Esophagus squamous epithelium (tissue), 4 donors: ENCODE measurements at regions not wholly inside any gene's neighbourhood (a gene's known extent, or its start where the extent isn't known, plus 50 kb on each side); places are given as distances from the start of the nearest gene placed in this dataset.

ENCODE experiments used
- POLR2A ChIP-seq, 4 donors: fragments of 450-650 bp; IDR thresholded peaks; one replicate each; pipeline ENCODE4 v1.6.1; 2017; ENCODE audit warnings: antibody characterized with exemption in 4 of 4, mild to moderate bottlenecking in 4 of 4, moderate library complexity in 3 of 4
- TF ChIP-seq, protein P1 (sequence below), 6 experiments: fragments of 450-650 bp in 4 of 6; fragments of 200-600 bp in 2 of 6; sonication (generic) in 2 of 6; IDR thresholded peaks; one replicate each; pipeline ENCODE4 v1.5.1; 2016 to 2019; ENCODE audit warnings: antibody characterized with exemption in 6 of 6, mild to moderate bottlenecking in 4 of 6, moderate library complexity in 4 of 6

DNA sequence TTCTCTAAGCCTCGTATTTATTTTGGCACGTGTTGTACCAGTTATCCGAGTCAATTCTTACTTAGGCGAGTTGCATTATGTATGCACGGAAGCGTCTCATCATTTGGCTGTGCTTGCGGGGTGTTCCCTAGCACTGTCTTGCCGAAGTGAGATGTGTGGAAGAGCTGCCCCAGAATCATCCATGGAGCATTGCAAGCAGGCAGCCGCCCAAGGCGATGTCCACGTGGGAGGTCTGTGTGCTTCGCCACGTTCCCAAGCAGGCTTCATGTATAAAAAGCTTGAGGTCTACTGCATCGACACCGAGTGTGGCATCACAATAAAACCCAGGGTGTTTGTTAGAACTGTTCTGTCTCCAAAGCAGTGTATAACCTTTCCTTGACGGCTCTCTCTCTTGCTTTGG, 849.9 kb downstream of the DCDC2C start:
- TF ChIP-seq, protein P1, sequence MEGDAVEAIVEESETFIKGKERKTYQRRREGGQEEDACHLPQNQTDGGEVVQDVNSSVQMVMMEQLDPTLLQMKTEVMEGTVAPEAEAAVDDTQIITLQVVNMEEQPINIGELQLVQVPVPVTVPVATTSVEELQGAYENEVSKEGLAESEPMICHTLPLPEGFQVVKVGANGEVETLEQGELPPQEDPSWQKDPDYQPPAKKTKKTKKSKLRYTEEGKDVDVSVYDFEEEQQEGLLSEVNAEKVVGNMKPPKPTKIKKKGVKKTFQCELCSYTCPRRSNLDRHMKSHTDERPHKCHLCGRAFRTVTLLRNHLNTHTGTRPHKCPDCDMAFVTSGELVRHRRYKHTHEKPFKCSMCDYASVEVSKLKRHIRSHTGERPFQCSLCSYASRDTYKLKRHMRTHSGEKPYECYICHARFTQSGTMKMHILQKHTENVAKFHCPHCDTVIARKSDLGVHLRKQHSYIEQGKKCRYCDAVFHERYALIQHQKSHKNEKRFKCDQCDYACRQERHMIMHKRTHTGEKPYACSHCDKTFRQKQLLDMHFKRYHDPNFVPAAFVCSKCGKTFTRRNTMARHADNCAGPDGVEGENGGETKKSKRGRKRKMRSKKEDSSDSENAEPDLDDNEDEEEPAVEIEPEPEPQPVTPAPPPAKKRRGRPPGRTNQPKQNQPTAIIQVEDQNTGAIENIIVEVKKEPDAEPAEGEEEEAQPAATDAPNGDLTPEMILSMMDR (IDR thresholded peaks at IDR 0.05): no peak
- TF ChIP-seq POLR2A (IDR thresholded peaks at IDR 0.05): no peak
